NCI-H1694 (cell line): ENCODE measurements at regions not wholly inside any gene's neighbourhood (a gene's known extent, or its start where the extent isn't known, plus 50 kb on each side); places are given as distances from the start of the nearest gene placed in this dataset.
"Not testable (repeated sequence)": the region's sequence is repeated elsewhere in the genome, so short reads cannot be mapped to it uniquely, and the experiment has no call there.

ENCODE experiments used
- DNase-seq: peaks from one replicate; lab custom pipeline; 2025; lab: John Stamatoyannopoulos, UW

GRCh38 chr5:163569284-163569683, 63.9 kb downstream of the MAT2B start:
- DNase-seq: peak; percentile 35

GRCh38 chr5:163571744-163572143, 66.3 kb downstream of the MAT2B start:
- peak; percentile 13 for DNase-seq

GRCh38 chr5:163574472-163575440, 69.3 kb downstream of the MAT2B start:
- no peak for DNase-seq

- DNase-seq: no peak
These were observed 73.2 kb downstream of the MAT2B start for GRCh38 chr5:163578652-163579051.

GRCh38 chr5:163579729-163580128, 74.3 kb downstream of the MAT2B start:
- no peak for DNase-seq

- no peak for DNase-seq
These were observed 75.1 kb downstream of the MAT2B start for GRCh38 chr5:163580516-163580915.

- DNase-seq: not testable (repeated sequence)
These were observed 78.2 kb downstream of the MAT2B start for GRCh38 chr5:163583491-163584153.

- DNase-seq: no peak
These were observed 79.8 kb downstream of the MAT2B start for GRCh38 chr5:163585206-163585605.

GRCh38 chr5:163586531-163586956, 81.1 kb downstream of the MAT2B start:
- DNase-seq: no peak

- DNase-seq: no peak
These were observed 89.5 kb downstream of the MAT2B start for GRCh38 chr5:163594951-163595350.

- DNase-seq: no peak
These were observed 90.7 kb downstream of the MAT2B start for GRCh38 chr5:163595932-163596607.

GRCh38 chr5:163596608-163597315, 91.3 kb downstream of the MAT2B start:
- DNase-seq: no peak

GRCh38 chr5:163604013-163604412, 98.6 kb downstream of the MAT2B start:
- no peak for DNase-seq

- no peak for DNase-seq
These were observed 101.8 kb downstream of the MAT2B start for GRCh38 chr5:163607256-163607655.

- no peak for DNase-seq
These were observed 103.2 kb downstream of the MAT2B start for GRCh38 chr5:163608621-163609020.

GRCh38 chr5:163609910-163610309, 104.5 kb downstream of the MAT2B start:
- DNase-seq: no peak

- peak; percentile 41 for DNase-seq
These were observed 107.1 kb downstream of the MAT2B start for GRCh38 chr5:163612358-163613149.

- no peak for DNase-seq
These were observed 107.7 kb downstream of the MAT2B start for GRCh38 chr5:163613150-163613442.

- no peak for DNase-seq
These were observed 109.4 kb downstream of the MAT2B start for GRCh38 chr5:163614787-163615186.

GRCh38 chr5:163619273-163619934, 114.0 kb downstream of the MAT2B start:
- no peak for DNase-seq

GRCh38 chr5:163619951-163620350, 114.5 kb downstream of the MAT2B start:
- DNase-seq: no peak
